Jurkat, Clone E6-1 (cell line): ENCODE measurements at regions not wholly inside any gene's neighbourhood (a gene's known extent, or its start where the extent isn't known, plus 50 kb on each side); places are given as distances from the start of the nearest gene placed in this dataset.

Experiments used
- DNase-seq: peaks from one replicate; pipeline ENCODE4 v3.0.0-alpha.2; 2011; ENCODE audit warnings: low read depth, low spot score
- H3K4me3 ChIP-seq: 2 replicates; pipeline ENCODE4 v1.5.1; 2011; ENCODE audit warnings: mild to moderate bottlenecking, low read length, control low read depth, moderate library complexity

- DNase-seq: no peak
- no peak overlapping the region for H3K4me3 ChIP-seq
Observed at GRCh38 chr2:128497461-128497860, 178.8 kb upstream of the HS6ST1 start.

- H3K4me3 ChIP-seq: no peak overlapping the region
- DNase-seq: no peak
Observed at GRCh38 chr2:128498086-128498485, 179.4 kb upstream of the HS6ST1 start.

- no peak for DNase-seq
- H3K4me3 ChIP-seq: no peak overlapping the region
Observed at GRCh38 chr2:128498589-128498988, 179.9 kb upstream of the HS6ST1 start.

DNA sequence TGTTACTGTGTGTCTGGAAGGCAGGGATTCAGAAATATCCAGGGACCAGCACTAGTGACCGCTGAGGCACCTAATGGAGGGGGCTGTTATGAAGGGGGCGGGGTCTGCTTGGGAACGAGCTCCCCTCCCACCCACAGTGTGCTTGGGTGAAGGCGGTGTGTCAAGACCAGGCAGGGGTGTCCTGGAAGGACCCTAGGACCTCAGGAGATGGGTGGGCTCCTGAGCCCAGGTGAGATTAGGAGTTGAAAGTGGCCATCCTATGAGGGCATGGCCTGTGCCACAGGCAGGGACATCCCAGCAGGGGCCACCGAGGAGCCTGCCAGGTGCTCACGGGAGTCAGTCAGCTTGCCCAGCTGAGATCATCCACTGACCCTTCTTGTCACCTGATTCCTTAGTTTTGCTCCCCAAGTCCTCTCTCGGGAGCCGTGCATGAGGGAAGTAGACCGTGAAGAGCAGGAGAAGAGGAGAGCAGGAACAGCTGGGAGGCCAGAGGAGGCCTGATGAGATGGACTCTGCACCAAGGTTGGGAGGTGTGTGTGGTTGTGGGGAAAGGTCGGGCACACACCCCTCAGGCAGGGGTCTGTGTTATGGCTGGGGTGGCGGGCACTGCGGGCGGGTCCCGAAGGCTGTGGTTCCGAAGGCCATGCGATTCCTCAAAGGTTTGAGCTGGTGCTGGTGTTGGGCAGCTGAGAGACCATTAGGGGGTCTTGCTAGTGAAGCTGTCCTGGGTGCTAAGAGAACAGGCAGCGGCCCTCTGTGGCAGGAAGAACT, 180.9 kb upstream of the HS6ST1 start:
- DNase-seq: no peak
- H3K4me3 ChIP-seq: no peak overlapping the region

- DNase-seq: peak; percentile 63
- no peak overlapping the region for H3K4me3 ChIP-seq
Observed at GRCh38 chr2:128500138-128500800, 181.6 kb upstream of the HS6ST1 start.

DNA sequence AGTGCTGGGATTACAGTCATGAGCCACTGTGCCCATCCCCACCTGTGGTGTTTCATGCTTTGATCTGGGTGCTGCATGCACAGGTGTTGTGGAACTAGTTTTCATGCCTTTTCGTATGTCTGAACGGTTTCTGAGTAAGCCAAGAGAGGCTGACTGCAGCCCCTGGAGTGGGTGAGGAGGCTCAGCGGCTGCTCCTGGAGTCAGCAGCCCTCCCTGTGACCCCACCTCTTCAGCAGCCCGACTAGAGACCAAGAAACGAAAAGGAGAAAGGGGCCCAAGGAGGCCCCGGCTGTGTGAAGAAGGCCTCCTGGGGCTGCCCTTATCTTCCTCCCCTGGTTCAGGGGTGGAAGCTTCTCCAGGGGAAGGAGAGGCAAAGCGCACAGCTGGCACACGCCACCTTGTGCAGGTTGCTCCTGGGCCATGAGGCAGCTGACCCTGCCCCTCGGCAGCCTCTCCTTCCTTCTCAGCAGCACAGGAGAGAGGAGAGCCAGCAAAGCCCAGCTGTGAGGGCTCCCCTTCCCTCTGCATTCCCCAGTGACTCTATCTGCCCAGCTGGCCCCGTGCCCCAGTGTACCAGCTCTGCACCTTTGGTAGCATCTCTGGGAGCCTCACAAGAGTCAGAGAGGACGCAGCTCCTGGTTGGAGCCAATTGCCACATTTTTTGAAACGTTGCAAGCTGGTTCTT, 182.5 kb upstream of the HS6ST1 start:
- H3K4me3 ChIP-seq: no peak overlapping the region
- DNase-seq: peak; percentile 37

- no peak for DNase-seq
- no peak overlapping the region for H3K4me3 ChIP-seq
Observed at GRCh38 chr2:128501700-128502099, 183.0 kb upstream of the HS6ST1 start.

- no peak overlapping the region for H3K4me3 ChIP-seq
- no peak for DNase-seq
Observed at GRCh38 chr2:128502200-128502599, 183.5 kb upstream of the HS6ST1 start.

- DNase-seq: no peak
- H3K4me3 ChIP-seq: no peak overlapping the region
Observed at GRCh38 chr2:128502638-128503246, 184.1 kb upstream of the HS6ST1 start.

DNA sequence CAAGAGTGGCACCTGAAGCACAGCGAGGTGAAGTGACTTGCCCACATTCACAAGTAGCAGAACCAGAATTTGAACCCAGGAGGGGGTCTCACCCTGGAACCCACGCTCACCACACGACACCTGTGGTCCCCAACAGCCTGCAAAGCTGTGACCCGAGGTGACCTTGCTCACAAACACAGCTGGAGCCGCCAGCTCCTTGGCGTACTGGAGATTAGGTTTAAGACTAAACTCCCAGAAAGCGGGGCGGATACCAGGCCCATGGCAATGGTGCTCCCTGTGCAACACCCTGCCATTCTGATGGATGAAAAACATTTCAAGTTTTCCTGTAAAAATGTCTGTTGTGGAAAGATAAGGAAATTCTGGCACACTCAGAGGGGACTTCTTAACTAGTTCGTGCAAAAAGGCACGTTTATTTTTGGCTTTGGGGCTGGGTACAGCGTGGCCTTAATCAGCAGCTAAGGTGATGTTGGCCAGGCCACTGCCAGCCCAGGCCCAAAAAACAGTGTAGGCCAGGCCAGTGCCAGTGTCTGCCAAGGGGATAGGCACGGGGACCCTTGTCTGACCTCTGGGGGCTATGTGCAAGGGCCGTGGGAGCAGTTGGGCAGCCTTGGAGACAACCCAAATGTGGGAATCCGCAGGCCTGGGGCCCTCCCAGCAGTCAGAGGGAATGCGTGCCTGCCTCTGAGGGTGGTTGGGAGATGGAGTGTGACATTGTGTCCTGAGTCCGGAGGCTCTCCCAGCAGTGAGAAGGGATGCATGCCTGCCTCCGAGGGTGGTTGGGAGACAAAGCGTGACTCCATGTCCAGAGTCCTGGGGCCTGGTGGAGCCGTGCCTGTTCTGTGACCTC, 185.0 kb upstream of the HS6ST1 start:
- H3K4me3 ChIP-seq: no peak overlapping the region
- peak; percentile 32 for DNase-seq

- no peak overlapping the region for H3K4me3 ChIP-seq
- peak; percentile 55 for DNase-seq
Observed at GRCh38 chr2:128504246-128505149, 185.8 kb upstream of the HS6ST1 start.

- DNase-seq: no peak
Observed at GRCh38 chr2:128505150-128505490, 186.5 kb upstream of the HS6ST1 start.

DNA sequence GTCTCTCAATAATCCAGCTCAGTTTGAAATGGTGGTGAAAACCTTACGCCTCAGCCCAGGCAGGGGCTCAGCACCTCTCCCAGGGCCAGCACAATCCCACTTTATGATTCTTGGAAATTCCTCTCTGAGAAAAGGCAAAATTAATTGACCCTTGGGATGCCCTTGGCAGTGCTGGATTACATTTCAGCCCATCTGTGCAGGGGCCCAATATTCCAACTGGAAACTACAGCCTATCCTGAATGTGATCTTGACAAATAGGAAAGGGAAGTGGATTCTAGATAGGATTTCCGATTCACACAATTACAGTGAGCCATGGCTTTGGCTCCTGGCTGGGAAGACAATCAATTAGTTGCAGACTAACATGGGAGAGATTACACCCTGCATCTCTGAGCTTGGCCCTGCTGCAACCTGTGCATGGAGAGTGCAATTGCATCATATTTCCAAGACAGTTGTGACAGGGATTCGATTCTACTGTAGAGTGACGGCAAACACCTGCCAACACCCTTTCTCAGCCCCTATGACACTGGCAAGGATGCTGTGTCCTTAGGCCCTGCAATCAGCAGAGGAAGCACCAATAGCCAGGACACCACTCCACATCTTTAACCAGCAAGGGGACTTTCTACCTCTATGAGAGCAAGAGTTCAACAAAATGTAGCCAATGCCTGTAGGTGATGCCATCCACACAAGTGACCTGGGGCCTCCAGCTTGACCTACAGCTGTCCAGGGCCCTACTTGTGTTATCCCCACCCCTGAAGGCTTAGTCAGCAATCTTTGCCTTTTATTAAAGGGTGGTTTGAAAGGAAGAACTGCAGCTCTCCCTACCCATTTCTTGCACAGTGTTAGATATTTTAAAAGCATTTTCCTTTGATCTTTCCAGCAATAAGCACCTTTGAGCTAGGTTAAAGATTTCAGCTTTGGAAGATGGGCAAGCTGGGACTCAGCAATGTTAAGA, 187.2 kb upstream of the HS6ST1 start:
- no peak overlapping the region for H3K4me3 ChIP-seq
- DNase-seq: no peak

More at GRCh38 chr2:128505150-128505490, 186.5 kb upstream of the HS6ST1 start:
- H3K4me3 ChIP-seq: no peak overlapping the region

- DNase-seq: no peak
Observed at GRCh38 chr2:128506534-128506933, 187.9 kb upstream of the HS6ST1 start.

DNA sequence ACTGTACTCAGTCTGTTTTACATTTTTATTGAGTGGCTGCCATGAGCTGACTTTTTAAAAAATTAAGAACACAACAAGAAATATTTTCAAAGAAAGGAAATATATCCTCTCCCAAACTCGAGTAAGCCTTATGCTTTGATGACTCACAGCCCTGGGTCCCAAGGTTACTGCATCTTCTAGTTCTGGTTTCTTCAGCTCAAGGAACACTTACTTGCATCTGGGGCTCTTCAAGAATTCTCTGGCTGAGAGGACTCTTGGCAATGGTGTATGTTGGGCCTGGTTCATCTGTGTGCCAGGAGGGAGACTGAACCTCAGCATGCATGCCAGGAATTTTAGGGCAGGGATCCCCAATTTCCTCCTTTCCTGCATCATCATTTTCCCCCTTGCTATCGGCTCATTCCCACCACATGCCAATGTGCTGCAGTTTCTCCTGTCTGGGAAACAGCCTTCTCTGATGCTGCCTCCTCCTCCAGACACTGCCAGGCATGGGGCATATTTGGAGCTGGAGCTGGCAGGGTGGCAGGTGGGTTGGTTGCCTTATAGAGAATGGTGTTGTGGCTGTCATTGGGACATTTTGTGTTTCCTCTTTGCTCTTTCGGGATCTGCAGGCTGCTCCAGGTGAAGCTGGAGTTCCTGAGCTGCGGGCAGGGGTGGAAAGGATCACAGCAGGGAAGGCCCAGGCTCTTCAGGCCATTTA, 192.2 kb upstream of the HS6ST1 start:
- DNase-seq: no peak
- no peak overlapping the region for H3K4me3 ChIP-seq

More at GRCh38 chr2:128506534-128506933, 187.9 kb upstream of the HS6ST1 start:
- H3K4me3 ChIP-seq: no peak overlapping the region

GRCh38 chr2:128511731-128512378, 193.2 kb upstream of the HS6ST1 start:
- DNase-seq: no peak
- H3K4me3 ChIP-seq: no peak overlapping the region
